GM23248 (cell line): ENCODE measurements at regions not wholly inside any gene's neighbourhood (a gene's known extent, or its start where the extent isn't known, plus 50 kb on each side); places are given as distances from the start of the nearest gene placed in this dataset.

Experiments
- EZH2 ChIP-seq: fragments of 200-600 bp; sonication (generic); IDR thresholded peaks from 2 replicates; pipeline ENCODE4 v1.6.1; 2018; ENCODE audit warnings: antibody characterized with exemption, mild to moderate bottlenecking; ENCODE audit not compliant: insufficient read depth, poor library complexity, severe bottlenecking
- EZH2phosphoT487 ChIP-seq: fragments of 200-600 bp; sonication (generic); IDR thresholded peaks from 2 replicates; pipeline ENCODE4 v1.6.1; 2018; ENCODE audit warnings: antibody characterized with exemption, moderate library complexity, mild to moderate bottlenecking, low read depth; ENCODE audit not compliant: insufficient read depth

DNA sequence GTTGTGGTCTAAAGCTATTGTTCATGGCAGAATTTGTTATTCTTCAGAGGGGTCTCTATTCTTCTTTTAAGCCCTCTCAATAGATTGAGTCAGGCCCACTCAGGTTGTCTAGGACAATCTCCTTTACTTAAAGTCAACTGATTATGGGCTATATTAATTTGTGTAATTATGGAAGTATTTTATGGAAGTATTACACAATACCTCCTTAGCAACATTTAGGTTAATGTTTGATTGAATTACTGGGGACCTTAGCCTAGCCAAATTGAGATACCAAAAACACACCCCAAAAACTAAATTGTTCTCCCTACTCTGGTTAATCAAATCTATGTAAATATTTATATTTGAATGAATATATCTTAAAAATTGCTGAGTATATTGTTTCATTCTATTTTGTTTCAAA lies 347.1 kb upstream of the GRIN3A start:
- TF ChIP-seq EZH2 (no peak), EZH2phosphoT487 (no peak)
